ENCODE measurements at regions not wholly inside any gene's neighbourhood (a gene's known extent, or its start where the extent isn't known, plus 50 kb on each side); places are given as distances from the start of the nearest gene placed in this dataset.

GRCh38 chr2:217090884-217091283, 231.0 kb upstream of the TNP1 start:
- no peaks in the 10 kb centered on the region for H3K27me3 ChIP-seq (ENCODE audit: control insufficient read depth, insufficient read depth, low read length)
- TF ChIP-seq TCF7L2 (IDR thresholded peaks at IDR 0.05; ENCODE audit: low read depth, low read length) (no peak), SIN3A (IDR thresholded peaks at IDR 0.05; ENCODE audit: borderline replicate concordance, insufficient read depth, low read depth, low read length) (no peak), REST (IDR thresholded peaks at IDR 0.05; ENCODE audit: insufficient read depth in 1 of 2, low read depth in 2 of 2, low read length in 1 of 2) (no peak), CTCF (IDR thresholded peaks at IDR 0.05) (no peak), POLR2AphosphoS5 (IDR thresholded peaks at IDR 0.05; ENCODE audit: low read depth, low read length) (no peak)
- in situ Hi-C loops (cut with HindIII; ENCODE audit: low pct_unique_long_range_greater_than_20kb, low sequenced_read_pairs) (no loop called here), intact Hi-C loops (cut with micrococcal nuclease; ENCODE audit: unreplicated experiment) (no loop called here)
- no peaks in the 10 kb centered on the region for H3K36me3 ChIP-seq (ENCODE audit: control insufficient read depth, insufficient read depth, low read length)
- H3K27ac ChIP-seq (ENCODE audit: low read length) = no peak overlapping the region
- ATAC-seq = no peak
- POLR2A ChIA-PET = no interaction called here
- H3K9me3 ChIP-seq (ENCODE audit: control insufficient read depth, insufficient read depth, low read depth, low read length) = no peaks in the 10 kb centered on the region
- BruUV-seq (replicated peaks) = no TSS peak
- no peak overlapping the region for H3K4me3 ChIP-seq (ENCODE audit: low read depth in 2 of 2, low read length in 2 of 2)
- DNase-seq (ENCODE audit: low read depth, low spot score) = no peak
- CTCF ChIA-PET = no interaction called here
- no peaks in the 10 kb centered on the region for H3K4me1 ChIP-seq (ENCODE audit: control insufficient read depth, insufficient read depth, low read length)

DNA sequence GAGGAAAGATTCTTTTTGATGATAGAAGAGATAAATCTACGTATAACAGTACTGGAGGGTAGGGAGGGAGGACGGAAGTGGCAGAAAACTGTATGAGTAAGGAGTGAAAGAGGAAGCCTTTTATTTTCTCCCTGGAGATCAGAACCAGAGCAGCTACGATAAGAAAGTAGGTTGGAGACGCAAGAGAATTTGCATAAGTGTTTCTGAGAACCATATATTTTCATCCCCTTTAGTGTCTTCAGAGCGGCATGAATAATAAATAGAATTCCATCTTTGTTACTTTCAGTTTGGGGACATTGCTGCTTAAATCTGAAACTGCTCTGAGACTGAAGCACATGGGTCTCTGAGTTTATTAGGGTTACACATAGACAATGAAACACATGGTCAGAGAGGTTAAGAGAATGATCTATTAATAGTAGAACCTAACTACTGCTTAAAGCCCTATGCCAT, 230.2 kb upstream of the TNP1 start:
- Histone ChIP-seq H3K27me3 (ENCODE audit: control insufficient read depth, insufficient read depth, low read length) (no peaks in the 10 kb centered on the region), H3K9me3 (ENCODE audit: control insufficient read depth, insufficient read depth, low read depth, low read length) (no peaks in the 10 kb centered on the region), H3K4me3 (ENCODE audit: low read depth in 2 of 2, low read length in 2 of 2) (no peak overlapping the region), H3K27ac (ENCODE audit: low read length) (no peak overlapping the region), H3K36me3 (ENCODE audit: control insufficient read depth, insufficient read depth, low read length) (no peaks in the 10 kb centered on the region), H3K4me1 (ENCODE audit: control insufficient read depth, insufficient read depth, low read length) (no peaks in the 10 kb centered on the region)
- CTCF ChIA-PET = no interaction called here
- TF ChIP-seq REST (IDR thresholded peaks at IDR 0.05; ENCODE audit: insufficient read depth in 1 of 2, low read depth in 2 of 2, low read length in 1 of 2) = no peak
- TF ChIP-seq CTCF (IDR thresholded peaks at IDR 0.05) = no peak
- TF ChIP-seq POLR2AphosphoS5 (IDR thresholded peaks at IDR 0.05; ENCODE audit: low read depth, low read length) = no peak
- TF ChIP-seq TCF7L2 (IDR thresholded peaks at IDR 0.05; ENCODE audit: low read depth, low read length) = no peak
- no peak for TF ChIP-seq SIN3A (IDR thresholded peaks at IDR 0.05; ENCODE audit: borderline replicate concordance, insufficient read depth, low read depth, low read length)
- in situ Hi-C loops (cut with HindIII; ENCODE audit: low pct_unique_long_range_greater_than_20kb, low sequenced_read_pairs) = no loop called here
- POLR2A ChIA-PET = no interaction called here
- ATAC-seq = no peak
- intact Hi-C loops (cut with micrococcal nuclease; ENCODE audit: unreplicated experiment) = no loop called here
- no peak for DNase-seq (ENCODE audit: low read depth, low spot score)
- no TSS peak for BruUV-seq (replicated peaks)

Measured in Panc1 (cell line).